ENCODE measurements at regions not wholly inside any gene's neighbourhood (a gene's known extent, or its start where the extent isn't known, plus 50 kb on each side); places are given as distances from the start of the nearest gene placed in this dataset.

DNA sequence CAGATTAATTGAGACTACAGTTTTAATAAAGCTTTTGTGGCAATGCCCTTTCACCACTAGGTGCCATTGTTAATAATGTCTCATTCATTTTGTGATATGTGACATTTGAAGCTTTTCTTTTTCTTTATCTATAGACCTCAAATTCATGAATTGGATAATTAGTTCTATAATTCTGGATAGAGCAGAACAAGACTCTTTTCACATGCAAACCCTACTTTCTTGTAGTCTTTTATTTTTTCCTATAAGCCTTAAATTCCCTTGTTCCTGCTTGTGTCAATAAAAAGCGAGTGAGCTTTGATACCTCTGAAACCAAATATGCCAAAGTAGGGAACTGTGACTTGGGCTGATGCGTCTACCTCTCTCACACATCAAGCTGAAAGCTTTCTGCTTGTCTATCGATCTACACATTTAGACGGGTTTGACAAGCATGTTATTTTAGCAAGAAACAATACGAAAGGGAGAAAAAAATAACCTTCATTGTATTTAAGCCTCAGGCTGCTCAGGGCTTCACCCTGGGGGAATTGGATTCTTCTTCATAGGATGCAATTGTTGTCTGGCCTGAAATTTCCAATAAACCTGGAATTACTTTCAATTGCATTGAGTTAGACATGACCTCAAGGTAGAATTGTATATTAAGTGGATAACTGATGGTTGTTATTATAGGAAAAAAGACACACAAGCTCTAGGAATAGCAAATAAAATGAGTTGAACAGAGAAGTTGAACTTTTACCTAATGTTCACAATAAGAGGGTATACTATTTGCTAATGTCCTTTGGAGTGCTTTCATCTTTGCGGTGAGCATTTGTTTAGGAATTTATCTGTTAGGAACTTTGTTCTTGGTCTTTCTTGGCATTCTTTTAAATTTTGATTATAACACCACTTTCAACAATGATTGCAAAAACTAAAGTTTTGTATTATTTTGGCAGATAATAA is 1150.2 kb upstream of the PCDH9 start:
- no peaks in the 10 kb centered on the region for H3K36me3 ChIP-seq (ENCODE audit: control insufficient read depth, insufficient read depth, low read length)
- no peaks in the 10 kb centered on the region for H3K9me3 ChIP-seq
- Mint-ChIP-seq H3K4me1 (ENCODE audit: low read depth, unreplicated experiment) (peaks cover 20% of the 10 kb centered on the region), H3K36me3 (ENCODE audit: insufficient read depth, unreplicated experiment) (no peaks in the 10 kb centered on the region), H3K9me3 (ENCODE audit: unreplicated experiment) (no peaks in the 10 kb centered on the region), H3K27me3 (ENCODE audit: insufficient read depth, unreplicated experiment) (no peaks in the 10 kb centered on the region), H3K27ac (ENCODE audit: unreplicated experiment) (peak overlapping the region; percentile 50), H3K4me3 (ENCODE audit: unreplicated experiment) (peak overlapping the region; percentile 39)
- DNase-seq, result peak in 1 of 2 experiments; percentile 6
- TF ChIP-seq, protein P1, sequence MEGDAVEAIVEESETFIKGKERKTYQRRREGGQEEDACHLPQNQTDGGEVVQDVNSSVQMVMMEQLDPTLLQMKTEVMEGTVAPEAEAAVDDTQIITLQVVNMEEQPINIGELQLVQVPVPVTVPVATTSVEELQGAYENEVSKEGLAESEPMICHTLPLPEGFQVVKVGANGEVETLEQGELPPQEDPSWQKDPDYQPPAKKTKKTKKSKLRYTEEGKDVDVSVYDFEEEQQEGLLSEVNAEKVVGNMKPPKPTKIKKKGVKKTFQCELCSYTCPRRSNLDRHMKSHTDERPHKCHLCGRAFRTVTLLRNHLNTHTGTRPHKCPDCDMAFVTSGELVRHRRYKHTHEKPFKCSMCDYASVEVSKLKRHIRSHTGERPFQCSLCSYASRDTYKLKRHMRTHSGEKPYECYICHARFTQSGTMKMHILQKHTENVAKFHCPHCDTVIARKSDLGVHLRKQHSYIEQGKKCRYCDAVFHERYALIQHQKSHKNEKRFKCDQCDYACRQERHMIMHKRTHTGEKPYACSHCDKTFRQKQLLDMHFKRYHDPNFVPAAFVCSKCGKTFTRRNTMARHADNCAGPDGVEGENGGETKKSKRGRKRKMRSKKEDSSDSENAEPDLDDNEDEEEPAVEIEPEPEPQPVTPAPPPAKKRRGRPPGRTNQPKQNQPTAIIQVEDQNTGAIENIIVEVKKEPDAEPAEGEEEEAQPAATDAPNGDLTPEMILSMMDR (IDR thresholded peaks at IDR 0.05; ENCODE audit: insufficient read depth in 1 of 2, low read depth in 1 of 2, low read length in 1 of 2, severe bottlenecking in 1 of 2, unreplicated experiment in 1 of 2), result no peak
- no peaks in the 10 kb centered on the region for H3K27me3 ChIP-seq (replicated peaks; ENCODE audit: control insufficient read depth, insufficient read depth, low read length)
- H3K4me1 ChIP-seq, result peaks cover 41% of the 10 kb centered on the region
- intact Hi-C loops (cut with micrococcal nuclease; ENCODE audit: unreplicated experiment), result no loop called here
- no TSS peak for BruUV-seq (replicated peaks)
- ChIA-PET CTCF (no interaction called here), POLR2A (no interaction called here)
- H3K4me3 ChIP-seq (ENCODE audit: low read depth, low read length), result no peak overlapping the region

DNA sequence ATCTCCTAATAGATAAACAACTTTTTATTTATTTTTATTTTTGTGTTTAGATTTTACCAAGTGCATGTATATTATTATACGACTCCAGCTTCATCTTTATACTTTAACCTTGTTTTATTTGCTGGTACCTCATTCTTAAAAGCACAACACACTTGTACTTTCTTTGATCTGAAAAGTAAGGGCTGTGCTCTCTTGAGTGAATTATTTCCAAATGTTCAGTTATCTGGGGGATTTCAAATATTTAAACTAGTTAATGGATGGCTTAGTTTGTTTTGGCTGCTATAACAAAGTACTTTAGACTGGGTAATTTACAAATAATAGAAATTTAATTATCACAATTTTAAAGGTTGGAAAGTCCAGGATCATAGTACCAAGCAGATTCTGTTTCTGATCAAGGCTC is 1148.2 kb upstream of the PCDH9 start:
- TF ChIP-seq, protein P1 (IDR thresholded peaks at IDR 0.05; ENCODE audit: insufficient read depth in 1 of 2, low read depth in 1 of 2, low read length in 1 of 2, severe bottlenecking in 1 of 2, unreplicated experiment in 1 of 2), result no peak
- Histone ChIP-seq H3K4me3 (ENCODE audit: low read depth, low read length) (no peak overlapping the region), H3K36me3 (ENCODE audit: control insufficient read depth, insufficient read depth, low read length) (no peaks in the 10 kb centered on the region), H3K9me3 (no peaks in the 10 kb centered on the region), H3K4me1 (peaks cover 36% of the 10 kb centered on the region), H3K27me3 (replicated peaks; ENCODE audit: control insufficient read depth, insufficient read depth, low read length) (no peaks in the 10 kb centered on the region)
- peaks cover 15% of the 10 kb centered on the region for H3K4me1 Mint-ChIP-seq (ENCODE audit: low read depth, unreplicated experiment)
- no peaks in the 10 kb centered on the region for H3K9me3 Mint-ChIP-seq (ENCODE audit: unreplicated experiment)
- POLR2A ChIA-PET, result no interaction called here
- no peaks in the 10 kb centered on the region for H3K27me3 Mint-ChIP-seq (ENCODE audit: insufficient read depth, unreplicated experiment)
- BruUV-seq (replicated peaks), result no TSS peak
- H3K4me3 Mint-ChIP-seq (ENCODE audit: unreplicated experiment), result no peak overlapping the region
- intact Hi-C loops (cut with micrococcal nuclease; ENCODE audit: unreplicated experiment), result no loop called here
- no peaks in the 10 kb centered on the region for H3K36me3 Mint-ChIP-seq (ENCODE audit: insufficient read depth, unreplicated experiment)
- CTCF ChIA-PET, result no interaction called here
- DNase-seq, result no peak
- no peak overlapping the region for H3K27ac Mint-ChIP-seq (ENCODE audit: unreplicated experiment)

DNA sequence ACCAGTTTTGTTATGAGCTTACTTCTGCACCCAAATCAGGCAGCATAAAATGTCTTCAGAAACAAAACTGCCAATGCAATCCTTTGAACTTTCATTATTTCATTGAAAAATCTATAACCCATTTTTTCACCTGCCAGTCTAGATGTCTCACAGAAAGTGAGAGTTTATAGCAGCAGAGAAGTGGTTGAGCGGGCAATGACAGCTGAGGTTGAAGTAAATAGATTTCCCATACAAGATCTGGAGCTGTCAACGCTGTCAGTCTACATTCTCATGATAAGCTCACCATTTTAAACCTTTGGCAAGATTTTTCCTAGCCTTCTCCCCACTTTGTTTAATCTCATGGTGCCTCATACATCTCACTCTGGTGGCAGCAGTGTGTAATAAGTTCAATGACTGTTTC is 1144.9 kb upstream of the PCDH9 start:
- H3K4me1 ChIP-seq, result peaks cover 10% of the 10 kb centered on the region
- intact Hi-C loops (cut with micrococcal nuclease; ENCODE audit: unreplicated experiment), result no loop called here
- CTCF ChIA-PET, result no interaction called here
- no peaks in the 10 kb centered on the region for H3K9me3 Mint-ChIP-seq (ENCODE audit: unreplicated experiment)
- no peaks in the 10 kb centered on the region for H3K27me3 ChIP-seq (replicated peaks; ENCODE audit: control insufficient read depth, insufficient read depth, low read length)
- no peak overlapping the region for H3K4me3 ChIP-seq (ENCODE audit: low read depth, low read length)
- DNase-seq, result no peak
- H3K36me3 ChIP-seq (ENCODE audit: control insufficient read depth, insufficient read depth, low read length), result no peaks in the 10 kb centered on the region
- TF ChIP-seq, protein P1 (IDR thresholded peaks at IDR 0.05; ENCODE audit: insufficient read depth in 1 of 2, low read depth in 1 of 2, low read length in 1 of 2, severe bottlenecking in 1 of 2, unreplicated experiment in 1 of 2), result no peak
- no TSS peak for BruUV-seq (replicated peaks)
- POLR2A ChIA-PET, result no interaction called here
- no peaks in the 10 kb centered on the region for H3K27me3 Mint-ChIP-seq (ENCODE audit: insufficient read depth, unreplicated experiment)
- peaks cover 8% of the 10 kb centered on the region for H3K4me1 Mint-ChIP-seq (ENCODE audit: low read depth, unreplicated experiment)
- no peaks in the 10 kb centered on the region for H3K9me3 ChIP-seq
- no peaks in the 10 kb centered on the region for H3K36me3 Mint-ChIP-seq (ENCODE audit: insufficient read depth, unreplicated experiment)
- H3K27ac Mint-ChIP-seq (ENCODE audit: unreplicated experiment), result no peak overlapping the region
- no peak overlapping the region for H3K4me3 Mint-ChIP-seq (ENCODE audit: unreplicated experiment)

Measured in Caco-2 (cell line).